Right lobe of liver (tissue), 4 donors: ENCODE measurements at regions not wholly inside any gene's neighbourhood (a gene's known extent, or its start where the extent isn't known, plus 50 kb on each side); places are given as distances from the start of the nearest gene placed in this dataset.

ENCODE experiments used
- CTCF ChIP-seq, 4 donors: fragments of 200-600 bp in 3 of 4; fragments of 450-650 bp in 1 of 4; IDR thresholded peaks; one replicate each; pipeline versions ENCODE4 v1.5.1 to v1.8.0; 2016 to 2022; ENCODE audit warnings: antibody characterized with exemption in 4 of 4, mild to moderate bottlenecking in 2 of 4
- POLR2A ChIP-seq: fragments of 450-650 bp; IDR thresholded peaks from one replicate; pipeline ENCODE4 v1.6.1; 2017; ENCODE audit warnings: antibody characterized with exemption, mild to moderate bottlenecking
- donor health status: DM: no; HTN: no; CAD: no.
- donor health status: DM: no; HTN: no; CAD: no.
- donor health status: DM: no; HTN: yes; CAD: no.

GRCh38 chr6:27007020-27007419 is 240.5 kb upstream of the PRSS16 start:
- TF ChIP-seq CTCF (IDR thresholded peaks at IDR 0.05): no peak
- TF ChIP-seq POLR2A: no peak
